Muscle of back (tissue), 3 donors: ENCODE measurements at regions not wholly inside any gene's neighbourhood (a gene's known extent, or its start where the extent isn't known, plus 50 kb on each side); places are given as distances from the start of the nearest gene placed in this dataset.
"Not testable (repeated sequence)": the region's sequence is repeated elsewhere in the genome, so short reads cannot be mapped to it uniquely, and the experiment has no call there.

ENCODE experiments used
- DNase-seq, 3 donors: peaks; one replicate each; pipeline versions ENCODE4 v3.0.0 to v3.0.0-alpha.2; 2013

- DNase-seq, result not testable (repeated sequence)
These were observed 215.4 kb downstream of the NNT start for GRCh38 chr5:43818394-43818793.

- no peak for DNase-seq
These were observed 212.5 kb downstream of the NNT start for GRCh38 chr5:43815497-43815896.

- no peak for DNase-seq
These were observed 201.7 kb downstream of the NNT start for GRCh38 chr5:43804723-43805122.

- DNase-seq, result no peak
These were observed 201.1 kb downstream of the NNT start for GRCh38 chr5:43804041-43804440.

GRCh38 chr5:43802651-43803050 is 199.7 kb downstream of the NNT start:
- DNase-seq, result no peak

- DNase-seq, result peak in 1 of 3 donors; percentile 20
These were observed 199.1 kb downstream of the NNT start for GRCh38 chr5:43802119-43802518.

GRCh38 chr5:43798740-43799139 is 195.8 kb downstream of the NNT start:
- DNase-seq, result peak in 1 of 3 donors; percentile 6

GRCh38 chr5:43791880-43792279 is 188.9 kb downstream of the NNT start:
- DNase-seq, result not testable (repeated sequence)

GRCh38 chr5:43785198-43785597 is 182.2 kb downstream of the NNT start:
- DNase-seq, result no peak

- DNase-seq, result no peak
These were observed 177.6 kb downstream of the NNT start for GRCh38 chr5:43780586-43780985.

- DNase-seq, result no peak
These were observed 172.0 kb downstream of the NNT start for GRCh38 chr5:43774881-43775399.

- DNase-seq, result peak in 1 of 3 donors; percentile 47
These were observed 170.5 kb downstream of the NNT start for GRCh38 chr5:43773478-43773844.

- peak; percentile 34 to 52 (median 41) for DNase-seq
These were observed 169.9 kb downstream of the NNT start for GRCh38 chr5:43772764-43773477.

- DNase-seq, result no peak
These were observed 169.4 kb downstream of the NNT start for GRCh38 chr5:43772458-43772763.

GRCh38 chr5:43771611-43772031 is 168.6 kb downstream of the NNT start:
- peak in 1 of 3 donors; percentile 26 for DNase-seq

- peak; percentile 91 to 96 (median 91) for DNase-seq
These were observed 166.8 kb downstream of the NNT start for GRCh38 chr5:43769571-43770355.
